PC-3 (cell line): ENCODE measurements at regions not wholly inside any gene's neighbourhood (a gene's known extent, or its start where the extent isn't known, plus 50 kb on each side); places are given as distances from the start of the nearest gene placed in this dataset.

ENCODE experiments used
- ATAC-seq: fragments of 200-7000 bp; cut with Tn5 transposase; 2 replicates; pipeline ENCODE4 v1.9.1; 2020; ENCODE audit warnings: mild to moderate bottlenecking, moderate library complexity
- BruUV-seq: library from RNA; stranded (reverse); fragments of 400-500 nt; replicated peaks from 2 replicates; lab custom pipeline; 2021; lab: Mats Ljungman, UMichigan
- CTCF ChIA-PET: fragments of 300-600 bp; sonication (Branson Sonifier 250); formaldehyde crosslinking; loops from one replicate; lab custom pipeline; 2022; ENCODE audit warnings: antibody characterized with exemption; lab: Charles Lee
- POLR2A ChIA-PET: fragments of 300-600 bp; sonication (Branson Sonifier 250); formaldehyde crosslinking; loops from one replicate; lab custom pipeline; 2022; ENCODE audit warnings: antibody characterized with exemption; ENCODE audit not compliant: unreplicated experiment; lab: Charles Lee
- DNase-seq: peaks from one replicate; pipeline ENCODE4 v3.0.0-alpha.2; 2015
- H2AFZ ChIP-seq: fragments of 300-600 bp; sonication (generic); 2 replicates; pipeline ENCODE4 v1.6.0; 2016; ENCODE audit warnings: antibody characterized with exemption, low read length
- H3F3A ChIP-seq: fragments of 300-600 bp; sonication (generic); one replicate; pipeline ENCODE4 v1.6.0; 2017; ENCODE audit warnings: antibody characterized with exemption, low read length, control low read depth, mild to moderate bottlenecking; ENCODE audit not compliant: unreplicated experiment
- H3K27ac ChIP-seq: fragments of 300-600 bp; sonication (generic); 2 replicates; pipeline ENCODE4 v1.5.1; 2016; ENCODE audit warnings: mild to moderate bottlenecking, low read length
- H3K27me3 ChIP-seq: fragments of 300-600 bp; sonication (generic); 2 replicates; pipeline ENCODE4 v1.6.1; 2016; ENCODE audit warnings: low read length, mixed read lengths
- H3K36me3 ChIP-seq: fragments of 300-600 bp; sonication (generic); 2 replicates; pipeline ENCODE4 v1.6.1; 2016; ENCODE audit warnings: low read depth, mixed run types, low read length, mixed read lengths
- H3K4me1 ChIP-seq: fragments of 300-600 bp; sonication (generic); 2 replicates; pipeline ENCODE4 v1.5.1; 2016; ENCODE audit warnings: low read length; ENCODE audit not compliant: insufficient read depth
- H3K4me2 ChIP-seq: fragments of 300-600 bp; sonication (generic); 2 replicates; pipeline ENCODE4 v1.6.0; 2016; ENCODE audit warnings: low read length
- H3K4me3 ChIP-seq: fragments of 300-600 bp; sonication (generic); 2 replicates; pipeline ENCODE4 v1.5.1; 2016; ENCODE audit warnings: mild to moderate bottlenecking, low read length, mixed read lengths
- H3K79me2 ChIP-seq: fragments of 300-600 bp; sonication (generic); 2 replicates; pipeline ENCODE4 v1.6.1; 2017; ENCODE audit warnings: low read length, mixed read lengths
- H3K9ac ChIP-seq: fragments of 300-600 bp; sonication (generic); 2 replicates; pipeline ENCODE4 v1.6.0; 2016; ENCODE audit warnings: mild to moderate bottlenecking, low read length
- H3K9me2 ChIP-seq: fragments of 300-600 bp; sonication (generic); replicated peaks from 2 replicates; pipeline ENCODE4 v1.6.1; 2016; ENCODE audit warnings: mixed run types, low read length, mixed read lengths
- H3K9me3 ChIP-seq: fragments of 300-600 bp; sonication (generic); 2 replicates; pipeline ENCODE4 v1.6.1; 2016; ENCODE audit warnings: low read length, mixed read lengths
- H4K20me1 ChIP-seq: fragments of 300-600 bp; sonication (generic); 2 replicates; pipeline ENCODE4 v1.6.1; 2016; ENCODE audit warnings: low read length, mixed read lengths
- CTCF ChIP-seq: fragments of 300-600 bp; sonication (generic); conservative IDR thresholded peaks from 2 replicates; pipeline ENCODE4 v1.5.1; 2017; ENCODE audit warnings: antibody characterized with exemption, low read depth, mild to moderate bottlenecking, low read length
- EZH2 ChIP-seq: fragments of 300-600 bp; sonication (generic); IDR thresholded peaks from one replicate; pipeline ENCODE4 v1.6.1; 2017; ENCODE audit warnings: antibody characterized with exemption, mild to moderate bottlenecking, low read length; ENCODE audit not compliant: unreplicated experiment
- EZH2phosphoT487 ChIP-seq: fragments of 300-600 bp; sonication (generic); IDR thresholded peaks from 2 replicates; pipeline ENCODE4 v1.6.1; 2018; ENCODE audit warnings: mild to moderate bottlenecking, antibody characterized with exemption, low read length, borderline replicate concordance
- intact Hi-C: fragments of 100-400 bp; cut with micrococcal nuclease; formaldehyde crosslinking; loops from 2 replicates; pipeline ENCODE4 v1.9.0; 2023

GRCh38 chr4:107255596-107255995, 219.5 kb upstream of the DKK2 start:
- H3K36me3 ChIP-seq = no peaks in the 10 kb centered on the region
- H3K27ac ChIP-seq = no peak overlapping the region
- H2AFZ ChIP-seq = no peak overlapping the region
- no peaks in the 10 kb centered on the region for H4K20me1 ChIP-seq
- H3K4me3 ChIP-seq = no peak overlapping the region
- ChIA-PET CTCF (no interaction called here), POLR2A (no interaction called here)
- no peak overlapping the region for H3K9ac ChIP-seq
- no peaks in the 10 kb centered on the region for H3K27me3 ChIP-seq
- H3K9me3 ChIP-seq = no peaks in the 10 kb centered on the region
- no peak for TF ChIP-seq EZH2phosphoT487
- no peak for TF ChIP-seq CTCF
- TF ChIP-seq EZH2 = no peak
- BruUV-seq = no TSS peak
- H3F3A ChIP-seq = no peaks in the 10 kb centered on the region
- ATAC-seq (no peak), DNase-seq (no peak)
- H3K9me2 ChIP-seq = no peaks in the 10 kb centered on the region
- intact Hi-C loops = no loop called here
- no peaks in the 10 kb centered on the region for H3K79me2 ChIP-seq
- no peaks in the 10 kb centered on the region for H3K4me1 ChIP-seq
- H3K4me2 ChIP-seq = no peak overlapping the region

GRCh38 chr4:107255114-107255513, 219.0 kb upstream of the DKK2 start:
- no peak overlapping the region for H3K4me2 ChIP-seq
- no peaks in the 10 kb centered on the region for H3K79me2 ChIP-seq
- DNase-seq = no peak
- H3K4me3 ChIP-seq = no peak overlapping the region
- no peak for ATAC-seq
- ChIA-PET CTCF (no interaction called here), POLR2A (no interaction called here)
- no peak overlapping the region for H3K9ac ChIP-seq
- H4K20me1 ChIP-seq = no peaks in the 10 kb centered on the region
- no peaks in the 10 kb centered on the region for H3K36me3 ChIP-seq
- H3K27ac ChIP-seq = no peak overlapping the region
- H3K9me2 ChIP-seq = no peaks in the 10 kb centered on the region
- no TSS peak for BruUV-seq
- intact Hi-C loops = no loop called here
- H3K27me3 ChIP-seq = no peaks in the 10 kb centered on the region
- H2AFZ ChIP-seq = no peak overlapping the region
- no peaks in the 10 kb centered on the region for H3K4me1 ChIP-seq
- H3F3A ChIP-seq = no peaks in the 10 kb centered on the region
- no peaks in the 10 kb centered on the region for H3K9me3 ChIP-seq
- TF ChIP-seq CTCF (no peak), EZH2phosphoT487 (no peak), EZH2 (no peak)

DNA sequence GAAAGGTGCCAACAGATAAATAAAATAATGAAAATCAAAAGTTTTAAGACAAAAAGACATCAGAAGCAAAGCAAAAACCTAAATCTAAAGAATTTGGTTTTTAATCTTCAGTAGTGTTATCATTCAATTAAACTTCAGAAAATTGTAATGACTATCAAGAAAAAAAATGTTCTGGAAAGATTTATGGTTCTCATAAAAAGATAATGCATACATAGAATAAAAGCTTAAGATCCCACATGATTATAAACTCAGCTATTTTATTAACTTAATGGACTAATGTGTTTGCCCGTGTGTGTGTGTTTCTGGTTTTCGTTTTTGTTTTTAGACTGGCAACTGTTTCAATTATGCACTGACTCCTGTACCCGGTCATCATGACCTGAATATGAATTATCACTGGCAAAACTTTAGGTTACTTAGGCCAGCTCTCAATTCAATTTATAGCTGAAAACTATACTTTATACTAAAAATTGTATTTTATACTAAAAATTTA, 217.5 kb upstream of the DKK2 start:
- CTCF ChIA-PET = no interaction called here
- H2AFZ ChIP-seq = no peak overlapping the region

More for the DNA sequence above, 217.5 kb upstream of the DKK2 start:
- H3K9me3 ChIP-seq = no peaks in the 10 kb centered on the region
- POLR2A ChIA-PET = no interaction called here
- H3K9ac ChIP-seq = no peak overlapping the region
- BruUV-seq = no TSS peak
- intact Hi-C loops = no loop called here
- no peak overlapping the region for H3K4me3 ChIP-seq
- no peak overlapping the region for H3K27ac ChIP-seq
- no peaks in the 10 kb centered on the region for H3K79me2 ChIP-seq
- TF ChIP-seq EZH2 (no peak), EZH2phosphoT487 (no peak), CTCF (no peak)
- H4K20me1 ChIP-seq = no peaks in the 10 kb centered on the region
- ATAC-seq (no peak), DNase-seq (no peak)
- no peak overlapping the region for H3K4me2 ChIP-seq
- no peaks in the 10 kb centered on the region for H3K27me3 ChIP-seq
- H3K4me1 ChIP-seq = no peaks in the 10 kb centered on the region
- H3K9me2 ChIP-seq = no peaks in the 10 kb centered on the region
- no peaks in the 10 kb centered on the region for H3F3A ChIP-seq
- H3K36me3 ChIP-seq = no peaks in the 10 kb centered on the region
